Aorta (tissue), 5 donors: ENCODE measurements at regions not wholly inside any gene's neighbourhood (a gene's known extent, or its start where the extent isn't known, plus 50 kb on each side); places are given as distances from the start of the nearest gene placed in this dataset.

ENCODE experiments used
- ATAC-seq: fragments of 200-7000 bp; cut with Tn5 transposase; one replicate; pipeline ENCODE4 v1.9.1; 2022; ENCODE audit warnings: moderate library complexity; ENCODE audit not compliant: low FRiP score
- DNase-seq, 2 donors: peaks; one replicate each; pipeline ENCODE4 v3.0.0-alpha.2; 2020
- H3K27ac ChIP-seq, 2 donors: one replicate each; pipeline ENCODE4 v1.5.1; 2013; ENCODE audit warnings: low read length in 2 of 2, mild to moderate bottlenecking in 2 of 2, moderate library complexity in 2 of 2, control low read depth in 1 of 2, inconsistent platforms in 1 of 2, low read depth in 1 of 2
- H3K27me3 ChIP-seq, 2 donors: one replicate each; pipeline ENCODE4 v1.6.1; 2013; ENCODE audit warnings: control low read depth in 1 of 2, low read length in 1 of 2, mild to moderate bottlenecking in 1 of 2, moderate library complexity in 1 of 2; ENCODE audit not compliant: insufficient read depth in 2 of 2, control insufficient read depth in 1 of 2
- H3K36me3 ChIP-seq, 2 donors: one replicate each; pipeline ENCODE4 v1.6.1; 2013; ENCODE audit warnings: control low read depth in 1 of 2, low read length in 1 of 2, mild to moderate bottlenecking in 1 of 2; ENCODE audit not compliant: insufficient read depth in 2 of 2, control insufficient read depth in 1 of 2
- H3K4me1 ChIP-seq, 2 donors: one replicate each; pipeline ENCODE4 v1.6.1; 2013; ENCODE audit warnings: low read length in 2 of 2, control low read depth in 1 of 2, mild to moderate bottlenecking in 1 of 2, moderate library complexity in 1 of 2; ENCODE audit not compliant: insufficient read depth in 2 of 2, control insufficient read depth in 1 of 2
- H3K4me3 ChIP-seq, 2 donors: one replicate each; pipeline ENCODE4 v1.5.1; 2013; ENCODE audit warnings: low read length in 2 of 2, control low read depth in 1 of 2, mild to moderate bottlenecking in 1 of 2
- H3K9me3 ChIP-seq: one replicate; pipeline ENCODE4 v1.6.1; 2013; ENCODE audit warnings: mild to moderate bottlenecking, low read length; ENCODE audit not compliant: control insufficient read depth
- WGBS, 2 donors: extraction: QIAGEN DNeasy Blood & Tissue Kit; methylation state at CpG; one replicate each; pipeline ENCODE4 v1.1.7; 2013; 5-methylcytosine and 5-hydroxymethylcytosine counted together
- intact Hi-C, 2 donors: fragments of 100-400 bp; cut with DNase I; formaldehyde crosslinking; loops; one replicate each; pipeline versions ENCODE4 v1.14.2 to v1.15.0; 2022
- donor health status: healthy with polysubstance abuse.
- donor health status: Bipolar disorder and iron deficiency.
- donor health status: DM: no; HTN: no; CAD: no.
- donor health status: DM: no; HTN: no; CAD: no.
- donor health status: DM: yes; HTN: yes; CAD: no.

- H3K4me1 ChIP-seq: no peaks in the 10 kb centered on the region
- no peak overlapping the region for H3K27ac ChIP-seq
- 46 to 57% methylated on average over 2 of the region's 2 CpGs for WGBS, 2 donors
- intact Hi-C loops: no loop called here
- ATAC-seq (no peak), DNase-seq (no peak)
- no peaks in the 10 kb centered on the region for H3K9me3 ChIP-seq
- no peak overlapping the region for H3K4me3 ChIP-seq
- H3K36me3 ChIP-seq: no peaks in the 10 kb centered on the region
- no peaks in the 10 kb centered on the region for H3K27me3 ChIP-seq
Observed at GRCh38 chr6:93471281-93471680, 51.9 kb upstream of the EPHA7 start.
